Lung (tissue), 11 donors: ENCODE measurements at regions not wholly inside any gene's neighbourhood (a gene's known extent, or its start where the extent isn't known, plus 50 kb on each side); places are given as distances from the start of the nearest gene placed in this dataset.

Source experiments
- ATAC-seq: fragments of 200-7000 bp; cut with Tn5 transposase; one replicate; pipeline ENCODE4 v1.9.1; 2020; ENCODE audit warnings: moderate number of reproducible peaks; ENCODE audit not compliant: insufficient read depth, low FRiP score
- DNase-seq, 3 donors: peaks; one replicate each; pipeline ENCODE4 v3.0.0-alpha.2; 2013 to 2017
- H3K27ac ChIP-seq, 2 donors: one replicate each; pipeline ENCODE4 v1.5.1; 2013; ENCODE audit warnings: mild to moderate bottlenecking in 2 of 2, moderate library complexity in 2 of 2, control low read depth in 1 of 2, inconsistent platforms in 1 of 2, low read depth in 1 of 2, low read length in 1 of 2
- H3K27me3 ChIP-seq, 3 donors: one replicate each; pipeline ENCODE4 v1.5.1; 2013; ENCODE audit warnings: low read length in 2 of 3; ENCODE audit not compliant: control insufficient read depth in 3 of 3, insufficient read depth in 3 of 3
- H3K36me3 ChIP-seq, 4 donors: one replicate each; pipeline ENCODE4 v1.5.1; 2013; ENCODE audit warnings: low read length in 4 of 4, mild to moderate bottlenecking in 1 of 4, moderate library complexity in 1 of 4; ENCODE audit not compliant: control insufficient read depth in 4 of 4, insufficient read depth in 4 of 4
- H3K4me1 ChIP-seq, 5 donors: one replicate each; pipeline ENCODE4 v1.5.1; 2013; ENCODE audit warnings: low read length in 5 of 5, mild to moderate bottlenecking in 2 of 5, moderate library complexity in 1 of 5; ENCODE audit not compliant: control insufficient read depth in 5 of 5, insufficient read depth in 5 of 5
- H3K4me3 ChIP-seq: one replicate; pipeline ENCODE4 v1.5.1; 2013; ENCODE audit warnings: mild to moderate bottlenecking, control low read depth, moderate library complexity
- H3K9ac ChIP-seq, 2 donors: one replicate each; pipeline ENCODE4 v1.5.1; 2013; ENCODE audit warnings: low read length in 2 of 2, control low read depth in 1 of 2; ENCODE audit not compliant: insufficient read depth in 1 of 2
- H3K9me3 ChIP-seq, 4 donors: one replicate each; pipeline ENCODE4 v1.5.1; 2013; ENCODE audit warnings: low read length in 3 of 4, mild to moderate bottlenecking in 1 of 4, moderate library complexity in 1 of 4; ENCODE audit not compliant: control insufficient read depth in 4 of 4, insufficient read depth in 3 of 4
- CTCF ChIP-seq: IDR thresholded peaks from 2 replicates; pipeline ENCODE4 v1.5.1; 2012; ENCODE audit warnings: mild to moderate bottlenecking; ENCODE audit errors: control extremely low read depth, extremely low read depth
- WGBS, 2 donors: extraction: QIAGEN DNeasy Blood & Tissue Kit; methylation state at CpG; one replicate each; pipeline ENCODE4 v1.1.7; 2013; 5-methylcytosine and 5-hydroxymethylcytosine counted together
- donor health status: control.
- donor health status: control.
- donor health status: Bipolar disorder and iron deficiency.
- donor health status: healthy.
- donor health status: DM: yes; HTN: yes; CAD: no.

- no peak for DNase-seq
- peaks cover 0 to 14% (median 0%) of the 10 kb centered on the region in 5 donors for H3K4me1 ChIP-seq
- no peaks in the 10 kb centered on the region for H3K27me3 ChIP-seq
- H3K36me3 ChIP-seq = no peaks in the 10 kb centered on the region
- no peak overlapping the region for H3K9ac ChIP-seq
- ATAC-seq = no peak
- TF ChIP-seq CTCF = no peak
- no peak overlapping the region for H3K4me3 ChIP-seq
- H3K9me3 ChIP-seq = peaks cover 0 to 3% (median 0%) of the 10 kb centered on the region in 4 donors
- H3K27ac ChIP-seq = no peak overlapping the region
- 97 to 99% methylated on average over 4 of the region's 4 CpGs for WGBS, 2 donors
Observed at GRCh38 chr2:8549942-8550341, 131.9 kb upstream of the ID2 start.

- no peak for ATAC-seq
- no peak overlapping the region for H3K4me3 ChIP-seq
- no peak overlapping the region for H3K9ac ChIP-seq
- no peak overlapping the region for H3K27ac ChIP-seq
- peaks cover 0 to 14% (median 0%) of the 10 kb centered on the region in 5 donors for H3K4me1 ChIP-seq
- DNase-seq = no peak
- H3K36me3 ChIP-seq = no peaks in the 10 kb centered on the region
- TF ChIP-seq CTCF = no peak
- peaks cover 0 to 5% (median 0%) of the 10 kb centered on the region in 4 donors for H3K9me3 ChIP-seq
- 86 to 94% methylated on average over 10 of the region's 10 CpGs for WGBS, 2 donors
- no peaks in the 10 kb centered on the region for H3K27me3 ChIP-seq
Observed at GRCh38 chr2:8550481-8550880, 131.4 kb upstream of the ID2 start.

GRCh38 chr2:8550937-8551621, 130.8 kb upstream of the ID2 start:
- H3K4me3 ChIP-seq = no peak overlapping the region
- peaks cover 0 to 14% (median 0%) of the 10 kb centered on the region in 5 donors for H3K4me1 ChIP-seq
- H3K9me3 ChIP-seq = peaks cover 0 to 5% (median 0%) of the 10 kb centered on the region in 4 donors
- 88 to 90% methylated on average over 14 of the region's 14 CpGs for whole genome bisulfite sequencing, 2 donors
- TF ChIP-seq CTCF = no peak
- no peak overlapping the region for H3K9ac ChIP-seq
- H3K27me3 ChIP-seq = no peaks in the 10 kb centered on the region
- DNase-seq = peak in 2 of 3 donors; percentile 61 to 79
- H3K27ac ChIP-seq = no peak overlapping the region
- H3K36me3 ChIP-seq = no peaks in the 10 kb centered on the region
- no peak for ATAC-seq
